IPS DF 6.9 (cell line): ENCODE measurements at regions not wholly inside any gene's neighbourhood (a gene's known extent, or its start where the extent isn't known, plus 50 kb on each side); places are given as distances from the start of the nearest gene placed in this dataset.
"Not testable (repeated sequence)": the region's sequence is repeated elsewhere in the genome, so short reads cannot be mapped to it uniquely, and the experiment has no call there.

Source experiments
- DNase-seq: peaks from one replicate; pipeline ENCODE4 v3.0.0-alpha.2; 2013; ENCODE audit warnings: low read depth, low spot score
- H3K27ac ChIP-seq: one replicate; pipeline ENCODE4 v1.5.1; 2013; ENCODE audit warnings: low read length, control low read depth
- H3K27me3 ChIP-seq: 2 replicates; pipeline ENCODE4 v1.6.1; 2013; ENCODE audit warnings: mild to moderate bottlenecking, low read length; ENCODE audit not compliant: control insufficient read depth, insufficient read depth
- H3K36me3 ChIP-seq: 2 replicates; pipeline ENCODE4 v1.6.1; 2013; ENCODE audit warnings: low read length; ENCODE audit not compliant: control insufficient read depth, insufficient read depth
- H3K4me1 ChIP-seq: 2 replicates; pipeline ENCODE4 v1.6.1; 2013; ENCODE audit warnings: low read length; ENCODE audit not compliant: control insufficient read depth, insufficient read depth
- H3K4me3 ChIP-seq: 2 replicates; pipeline ENCODE4 v1.5.1; 2013; ENCODE audit warnings: mild to moderate bottlenecking, low read length
- H3K9me3 ChIP-seq: 2 replicates; pipeline ENCODE4 v1.6.1; 2013; ENCODE audit warnings: low read length, inconsistent platforms; ENCODE audit not compliant: control insufficient read depth, insufficient read depth
- WGBS: extraction: QIAGEN DNeasy Blood & Tissue Kit; methylation state at CpG from one replicate; pipeline ENCODE4 v1.1.7; 2013; ENCODE audit warnings: mixed read lengths, missing lambda C conversion rate; ENCODE audit not compliant: insufficient read length, insufficient coverage; 5-methylcytosine and 5-hydroxymethylcytosine counted together

- no peaks in the 10 kb centered on the region for H3K36me3 ChIP-seq
- no peaks in the 10 kb centered on the region for H3K27me3 ChIP-seq
- no CpG with 5 or more reads among the region's 1 CpG for WGBS
- no peak overlapping the region for H3K27ac ChIP-seq
- no peak overlapping the region for H3K4me3 ChIP-seq
- DNase-seq = no peak
- no peaks in the 10 kb centered on the region for H3K9me3 ChIP-seq
- no peaks in the 10 kb centered on the region for H3K4me1 ChIP-seq
Measured at GRCh38 chr12:115790526-115790925, 487.0 kb downstream of the MED13L start.

GRCh38 chr12:115786490-115786889, 491.0 kb downstream of the MED13L start:
- not testable (repeated sequence) for H3K4me1 ChIP-seq, H3K4me3 ChIP-seq, H3K9me3 ChIP-seq, H3K27ac ChIP-seq, DNase-seq, H3K27me3 ChIP-seq, H3K36me3 ChIP-seq
- WGBS = no CpG with 5 or more reads among the region's 3 CpGs

GRCh38 chr12:115785548-115785947, 491.9 kb downstream of the MED13L start:
- Histone ChIP-seq H3K4me1 (no peaks in the 10 kb centered on the region), H3K27me3 (no peaks in the 10 kb centered on the region), H3K4me3 (no peak overlapping the region), H3K27ac (no peak overlapping the region), H3K9me3 (no peaks in the 10 kb centered on the region), H3K36me3 (no peaks in the 10 kb centered on the region)
- no peak for DNase-seq
- no CpG with 5 or more reads among the region's 3 CpGs for WGBS

- no peaks in the 10 kb centered on the region for H3K36me3 ChIP-seq
- WGBS = no CpG with 5 or more reads among the region's 1 CpG
- no peak overlapping the region for H3K4me3 ChIP-seq
- H3K27ac ChIP-seq = no peak overlapping the region
- H3K9me3 ChIP-seq = no peaks in the 10 kb centered on the region
- no peaks in the 10 kb centered on the region for H3K27me3 ChIP-seq
- H3K4me1 ChIP-seq = no peaks in the 10 kb centered on the region
- no peak for DNase-seq
Measured at GRCh38 chr12:115776399-115776798, 501.1 kb downstream of the MED13L start.

- H3K27me3 ChIP-seq = no peaks in the 10 kb centered on the region
- H3K4me1 ChIP-seq = no peaks in the 10 kb centered on the region
- no peaks in the 10 kb centered on the region for H3K36me3 ChIP-seq
- H3K9me3 ChIP-seq = no peaks in the 10 kb centered on the region
- no peak overlapping the region for H3K4me3 ChIP-seq
- H3K27ac ChIP-seq = no peak overlapping the region
- WGBS = no CpG with 5 or more reads among the region's 9 CpGs
- DNase-seq = no peak
Measured at GRCh38 chr12:115774148-115774895, 503.2 kb downstream of the MED13L start.

- no peak for DNase-seq
- Histone ChIP-seq H3K27me3 (no peaks in the 10 kb centered on the region), H3K36me3 (no peaks in the 10 kb centered on the region), H3K27ac (no peak overlapping the region), H3K9me3 (no peaks in the 10 kb centered on the region), H3K4me1 (no peaks in the 10 kb centered on the region), H3K4me3 (no peak overlapping the region)
- no CpG with 5 or more reads among the region's 4 CpGs for WGBS
Measured at GRCh38 chr12:115771601-115772000, 505.9 kb downstream of the MED13L start.

- no peaks in the 10 kb centered on the region for H3K9me3 ChIP-seq
- no peaks in the 10 kb centered on the region for H3K27me3 ChIP-seq
- DNase-seq = no peak
- no peaks in the 10 kb centered on the region for H3K36me3 ChIP-seq
- no CpG with 5 or more reads among the region's 2 CpGs for WGBS
- no peak overlapping the region for H3K4me3 ChIP-seq
- H3K4me1 ChIP-seq = no peaks in the 10 kb centered on the region
- H3K27ac ChIP-seq = no peak overlapping the region
Measured at GRCh38 chr12:115771065-115771464, 506.4 kb downstream of the MED13L start.

- H3K4me1 ChIP-seq = no peaks in the 10 kb centered on the region
- no CpG with 5 or more reads among the region's 1 CpG for WGBS
- H3K4me3 ChIP-seq = no peak overlapping the region
- no peaks in the 10 kb centered on the region for H3K27me3 ChIP-seq
- DNase-seq = no peak
- no peaks in the 10 kb centered on the region for H3K36me3 ChIP-seq
- H3K27ac ChIP-seq = no peak overlapping the region
- H3K9me3 ChIP-seq = no peaks in the 10 kb centered on the region
Measured at GRCh38 chr12:115770643-115771042, 506.9 kb downstream of the MED13L start.

- H3K36me3 ChIP-seq = no peaks in the 10 kb centered on the region
- H3K9me3 ChIP-seq = no peaks in the 10 kb centered on the region
- H3K27me3 ChIP-seq = no peaks in the 10 kb centered on the region
- WGBS = no CpG with 5 or more reads among the region's 5 CpGs
- no peak overlapping the region for H3K4me3 ChIP-seq
- H3K4me1 ChIP-seq = no peaks in the 10 kb centered on the region
- no peak overlapping the region for H3K27ac ChIP-seq
- DNase-seq = no peak
Measured at GRCh38 chr12:115767916-115768315, 509.6 kb downstream of the MED13L start.

GRCh38 chr12:115763982-115764621, 513.4 kb downstream of the MED13L start:
- WGBS = no CpG with 5 or more reads among the region's 3 CpGs
- no peaks in the 10 kb centered on the region for H3K27me3 ChIP-seq
- H3K9me3 ChIP-seq = no peaks in the 10 kb centered on the region
- H3K36me3 ChIP-seq = no peaks in the 10 kb centered on the region
- no peaks in the 10 kb centered on the region for H3K4me1 ChIP-seq
- no peak for DNase-seq
- H3K4me3 ChIP-seq = no peak overlapping the region
- H3K27ac ChIP-seq = no peak overlapping the region

GRCh38 chr12:115763376-115763775, 514.1 kb downstream of the MED13L start:
- no peak for DNase-seq
- Histone ChIP-seq H3K36me3 (no peaks in the 10 kb centered on the region), H3K27me3 (no peaks in the 10 kb centered on the region), H3K27ac (no peak overlapping the region), H3K9me3 (no peaks in the 10 kb centered on the region), H3K4me3 (no peak overlapping the region), H3K4me1 (no peaks in the 10 kb centered on the region)
- WGBS = no CpG with 5 or more reads among the region's 5 CpGs
